Neural progenitor cell (in vitro differentiated cells): ENCODE measurements at regions not wholly inside any gene's neighbourhood (a gene's known extent, or its start where the extent isn't known, plus 50 kb on each side); places are given as distances from the start of the nearest gene placed in this dataset.

ENCODE experiments used
- DNase-seq: peaks from one replicate; pipeline ENCODE4 v3.0.0-alpha.2; 2016; ENCODE audit warnings: low spot score
- H2AFZ ChIP-seq: fragments of 200-600 bp; sonication (generic); replicated peaks from 2 replicates; pipeline ENCODE4 v1.6.1; 2016; ENCODE audit warnings: antibody characterized with exemption
- H3F3A ChIP-seq: fragments of 200-600 bp; sonication (generic); 2 replicates; pipeline ENCODE4 v1.6.1; 2016; ENCODE audit warnings: antibody characterized with exemption, low read depth
- H3K27ac ChIP-seq: fragments of 200-600 bp; sonication (generic); 2 replicates; pipeline ENCODE4 v1.5.1; 2016; ENCODE audit warnings: mild to moderate bottlenecking
- H3K27me3 ChIP-seq: fragments of 200-600 bp; sonication (generic); 2 replicates; pipeline ENCODE4 v1.6.1; 2016; ENCODE audit warnings: mild to moderate bottlenecking, moderate library complexity
- H3K36me3 ChIP-seq: fragments of 200-600 bp; sonication (generic); 2 replicates; pipeline ENCODE4 v1.5.1; 2016
- H3K4me1 ChIP-seq: fragments of 200-600 bp; sonication (generic); 2 replicates; pipeline ENCODE4 v1.6.1; 2016; ENCODE audit warnings: mixed run types
- H3K4me2 ChIP-seq: fragments of 200-600 bp; sonication (generic); 2 replicates; pipeline ENCODE4 v1.6.1; 2016
- H3K4me3 ChIP-seq: fragments of 200-600 bp; sonication (generic); 2 replicates; pipeline ENCODE4 v1.5.1; 2016
- H3K79me2 ChIP-seq: fragments of 200-600 bp; sonication (generic); 2 replicates; pipeline ENCODE4 v1.6.1; 2016; ENCODE audit warnings: low read depth
- H3K9ac ChIP-seq: fragments of 200-600 bp; sonication (generic); 2 replicates; pipeline ENCODE4 v1.6.1; 2016
- H3K9me3 ChIP-seq: fragments of 200-600 bp; sonication (generic); 2 replicates; pipeline ENCODE4 v1.5.1; 2016; ENCODE audit warnings: low read depth
- H4K20me1 ChIP-seq: fragments of 200-600 bp; sonication (generic); 2 replicates; pipeline ENCODE4 v1.6.1; 2016; ENCODE audit warnings: low read depth
- H3K27ac Mint-ChIP-seq: 3 replicates; pipeline ENCODE4 v1.8.0; 2021; ENCODE audit warnings: mixed read lengths
- H3K27me3 Mint-ChIP-seq: 2 replicates; pipeline ENCODE4 v1.8.0; 2022; ENCODE audit warnings: low read depth, mild to moderate bottlenecking, inconsistent platforms, moderate library complexity, mixed read lengths; ENCODE audit not compliant: insufficient read depth
- H3K36me3 Mint-ChIP-seq: 3 replicates; pipeline ENCODE4 v1.8.0; 2021; ENCODE audit warnings: mixed read lengths
- H3K4me1 Mint-ChIP-seq: 3 replicates; pipeline ENCODE4 v1.8.0; 2021; ENCODE audit warnings: mixed read lengths
- H3K4me3 Mint-ChIP-seq: 3 replicates; pipeline ENCODE4 v1.8.0; 2021; ENCODE audit warnings: mild to moderate bottlenecking, moderate library complexity, mixed read lengths
- H3K9me3 Mint-ChIP-seq: 3 replicates; pipeline ENCODE4 v1.8.0; 2020; ENCODE audit warnings: mixed read lengths
- EZH2 ChIP-seq: fragments of 200-600 bp; sonication (generic); IDR thresholded peaks from 2 replicates; pipeline ENCODE4 v1.6.1; 2017; ENCODE audit warnings: antibody characterized with exemption, mild to moderate bottlenecking, moderate library complexity
- EZH2phosphoT487 ChIP-seq: fragments of 200-600 bp; sonication (generic); IDR thresholded peaks from 2 replicates; pipeline ENCODE4 v1.6.1; 2017; ENCODE audit warnings: antibody characterized with exemption
- TF ChIP-seq, protein P1 (sequence below): fragments of 200-600 bp; sonication (generic); IDR thresholded peaks from 2 replicates; pipeline ENCODE4 v1.5.1; 2017; ENCODE audit warnings: antibody characterized with exemption, mild to moderate bottlenecking

DNA sequence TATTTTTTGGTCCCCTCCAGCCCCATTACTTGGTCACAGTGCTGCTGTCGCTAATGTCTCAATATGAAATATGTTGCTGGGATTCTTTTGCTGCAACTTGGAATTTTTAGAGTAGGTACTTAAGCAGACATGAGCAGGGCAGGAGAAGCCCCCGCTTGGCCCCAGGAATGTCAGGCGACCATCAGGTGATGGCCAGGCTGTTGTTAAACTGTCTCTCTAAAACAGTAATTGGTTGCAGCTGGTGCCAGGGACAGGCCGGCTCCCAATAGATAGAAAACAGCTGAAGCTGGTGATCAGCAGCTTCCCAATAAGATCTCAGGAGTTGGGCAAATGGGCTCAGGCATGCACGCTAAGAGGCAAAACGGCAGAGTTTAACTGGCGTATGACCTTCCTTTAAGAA is 329.9 kb upstream of the TBL1XR1 start:
- H3K27ac Mint-ChIP-seq: no peak overlapping the region
- H3K4me2 ChIP-seq: no peak overlapping the region

GRCh38 chr3:177528306-177529070 is 331.2 kb upstream of the TBL1XR1 start:
- no peaks in the 10 kb centered on the region for H3K27me3 ChIP-seq
- H3K27ac Mint-ChIP-seq: no peak overlapping the region
- H3K9me3 ChIP-seq: no peaks in the 10 kb centered on the region
- H3K9ac ChIP-seq: no peak overlapping the region
- no peak overlapping the region for H2AFZ ChIP-seq
- H3K4me2 ChIP-seq: no peak overlapping the region
- no peak overlapping the region for H3K4me3 ChIP-seq
- H3F3A ChIP-seq: no peaks in the 10 kb centered on the region
- H3K79me2 ChIP-seq: no peaks in the 10 kb centered on the region
- peaks cover 5% of the 10 kb centered on the region for H3K27me3 Mint-ChIP-seq
- H3K4me1 ChIP-seq: peaks cover 4% of the 10 kb centered on the region
- H3K9me3 Mint-ChIP-seq: peaks cover 18% of the 10 kb centered on the region
- H3K27ac ChIP-seq: no peak overlapping the region
- DNase-seq: no peak
- H3K36me3 ChIP-seq: no peaks in the 10 kb centered on the region
- TF ChIP-seq, protein P1, sequence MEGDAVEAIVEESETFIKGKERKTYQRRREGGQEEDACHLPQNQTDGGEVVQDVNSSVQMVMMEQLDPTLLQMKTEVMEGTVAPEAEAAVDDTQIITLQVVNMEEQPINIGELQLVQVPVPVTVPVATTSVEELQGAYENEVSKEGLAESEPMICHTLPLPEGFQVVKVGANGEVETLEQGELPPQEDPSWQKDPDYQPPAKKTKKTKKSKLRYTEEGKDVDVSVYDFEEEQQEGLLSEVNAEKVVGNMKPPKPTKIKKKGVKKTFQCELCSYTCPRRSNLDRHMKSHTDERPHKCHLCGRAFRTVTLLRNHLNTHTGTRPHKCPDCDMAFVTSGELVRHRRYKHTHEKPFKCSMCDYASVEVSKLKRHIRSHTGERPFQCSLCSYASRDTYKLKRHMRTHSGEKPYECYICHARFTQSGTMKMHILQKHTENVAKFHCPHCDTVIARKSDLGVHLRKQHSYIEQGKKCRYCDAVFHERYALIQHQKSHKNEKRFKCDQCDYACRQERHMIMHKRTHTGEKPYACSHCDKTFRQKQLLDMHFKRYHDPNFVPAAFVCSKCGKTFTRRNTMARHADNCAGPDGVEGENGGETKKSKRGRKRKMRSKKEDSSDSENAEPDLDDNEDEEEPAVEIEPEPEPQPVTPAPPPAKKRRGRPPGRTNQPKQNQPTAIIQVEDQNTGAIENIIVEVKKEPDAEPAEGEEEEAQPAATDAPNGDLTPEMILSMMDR: no peak
- no peak for TF ChIP-seq EZH2
- no peak for TF ChIP-seq EZH2phosphoT487
- peaks cover 14% of the 10 kb centered on the region for H3K4me1 Mint-ChIP-seq
- no peaks in the 10 kb centered on the region for H4K20me1 ChIP-seq
- no peak overlapping the region for H3K4me3 Mint-ChIP-seq
- H3K36me3 Mint-ChIP-seq: peaks cover 3% of the 10 kb centered on the region

More for the DNA sequence above, 329.9 kb upstream of the TBL1XR1 start:
- H3K9ac ChIP-seq: no peak overlapping the region
- H3K36me3 Mint-ChIP-seq: peaks cover 3% of the 10 kb centered on the region
- no peak overlapping the region for H3K27ac ChIP-seq
- peaks cover 18% of the 10 kb centered on the region for H3K9me3 Mint-ChIP-seq
- TF ChIP-seq EZH2phosphoT487 (no peak), EZH2 (no peak)
- TF ChIP-seq, protein P1: no peak
- H3K27me3 Mint-ChIP-seq: peaks cover 5% of the 10 kb centered on the region
- H3K36me3 ChIP-seq: no peaks in the 10 kb centered on the region
- H2AFZ ChIP-seq: no peak overlapping the region
- H3F3A ChIP-seq: no peaks in the 10 kb centered on the region
- H3K4me1 ChIP-seq: peaks cover 4% of the 10 kb centered on the region
- no peak overlapping the region for H3K4me3 Mint-ChIP-seq
- no peaks in the 10 kb centered on the region for H3K79me2 ChIP-seq
- H3K9me3 ChIP-seq: no peaks in the 10 kb centered on the region
- no peaks in the 10 kb centered on the region for H4K20me1 ChIP-seq
- DNase-seq: no peak
- no peaks in the 10 kb centered on the region for H3K27me3 ChIP-seq
- peaks cover 15% of the 10 kb centered on the region for H3K4me1 Mint-ChIP-seq
- H3K4me3 ChIP-seq: no peak overlapping the region

DNA sequence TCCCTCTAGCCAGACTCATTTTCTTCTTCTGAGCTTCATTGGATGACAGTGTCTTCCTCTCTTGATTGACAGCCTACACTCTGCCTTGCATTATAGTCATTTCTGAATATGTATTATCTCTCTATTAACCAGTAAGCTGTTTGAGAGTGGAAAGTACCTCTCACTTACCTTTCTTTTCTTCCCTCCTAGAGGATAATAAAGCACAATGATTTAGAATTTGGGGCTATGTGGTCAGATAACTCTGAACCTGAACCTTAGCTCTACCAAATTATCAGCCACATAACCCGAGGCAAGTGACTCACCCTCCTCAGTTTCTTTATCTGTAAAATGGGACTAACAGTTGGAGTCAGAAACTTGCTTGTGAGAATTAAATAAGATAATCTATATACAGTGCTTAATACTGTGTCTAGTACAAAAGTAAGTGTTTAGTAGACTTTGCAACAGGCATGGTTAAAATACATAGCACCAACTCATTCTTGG is 331.8 kb upstream of the TBL1XR1 start:
- H3K27ac Mint-ChIP-seq: no peak overlapping the region
- peaks cover 3% of the 10 kb centered on the region for H3K36me3 Mint-ChIP-seq
- Histone ChIP-seq H3K27ac (no peak overlapping the region), H3K4me1 (peaks cover 4% of the 10 kb centered on the region), H2AFZ (no peak overlapping the region), H3K9me3 (no peaks in the 10 kb centered on the region), H4K20me1 (no peaks in the 10 kb centered on the region), H3F3A (no peaks in the 10 kb centered on the region), H3K4me2 (no peak overlapping the region), H3K4me3 (no peak overlapping the region), H3K36me3 (no peaks in the 10 kb centered on the region), H3K9ac (no peak overlapping the region), H3K79me2 (no peaks in the 10 kb centered on the region), H3K27me3 (no peaks in the 10 kb centered on the region)
- no peak for DNase-seq
- H3K27me3 Mint-ChIP-seq: peaks cover 5% of the 10 kb centered on the region
- TF ChIP-seq, protein P1: no peak
- TF ChIP-seq EZH2: no peak
- no peak for TF ChIP-seq EZH2phosphoT487
- peaks cover 14% of the 10 kb centered on the region for H3K4me1 Mint-ChIP-seq
- H3K4me3 Mint-ChIP-seq: no peak overlapping the region
- peaks cover 18% of the 10 kb centered on the region for H3K9me3 Mint-ChIP-seq
